Activated B cell treated with CpG ODN at 0.5 μM for 24 hours (primary cell): ENCODE measurements at regions not wholly inside any gene's neighbourhood (a gene's known extent, or its start where the extent isn't known, plus 50 kb on each side); places are given as distances from the start of the nearest gene placed in this dataset.
"Not testable (repeated sequence)": the region's sequence is repeated elsewhere in the genome, so short reads cannot be mapped to it uniquely, and the experiment has no call there.

Source experiments
- ATAC-seq: fragments of 200-7000 bp; cut with Tn5 transposase; one replicate; pipeline ENCODE4 v1.10.0; 2021; ENCODE audit warnings: low read depth, mild to moderate bottlenecking, moderate library complexity
- CTCF ChIA-PET: fragments of 350-600 bp; sonication (Branson Sonifier 250); formaldehyde crosslinking; loops from one replicate; lab custom pipeline; 2021; ENCODE audit warnings: antibody characterized with exemption; lab: Charles Lee
- POLR2A ChIA-PET: fragments of 350-600 bp; sonication (Branson Sonifier 250); formaldehyde crosslinking; loops from one replicate; lab custom pipeline; 2021; ENCODE audit warnings: antibody characterized with exemption; lab: Charles Lee
- DNase-seq: peaks from one replicate; pipeline ENCODE4 v3.0.0; 2022
- H3K27ac Mint-ChIP-seq: one replicate; pipeline ENCODE4 v1.8.0; 2020; ENCODE audit warnings: mixed read lengths
- H3K27me3 Mint-ChIP-seq: one replicate; pipeline ENCODE4 v1.8.0; 2021; ENCODE audit warnings: mixed read lengths
- H3K36me3 Mint-ChIP-seq: one replicate; pipeline ENCODE4 v1.8.0; 2021; ENCODE audit warnings: low read depth, mixed read lengths
- H3K4me1 Mint-ChIP-seq: one replicate; pipeline ENCODE4 v1.8.0; 2021; ENCODE audit warnings: mixed read lengths
- H3K4me3 Mint-ChIP-seq: one replicate; pipeline ENCODE4 v1.8.0; 2020; ENCODE audit warnings: mild to moderate bottlenecking, mixed read lengths
- H3K9me3 Mint-ChIP-seq: one replicate; pipeline ENCODE4 v1.8.0; 2020; ENCODE audit warnings: mixed read lengths
- intact Hi-C: fragments of 100-400 bp; cut with micrococcal nuclease; formaldehyde crosslinking; loops from one replicate; pipeline ENCODE4 v1.15.1; 2024
- TF ChIP-seq, protein P1 (sequence below): fragments of 200-600 bp; IDR thresholded peaks from one replicate; pipeline ENCODE4 v1.8.0; 2022; ENCODE audit warnings: antibody characterized with exemption, mild to moderate bottlenecking

DNA sequence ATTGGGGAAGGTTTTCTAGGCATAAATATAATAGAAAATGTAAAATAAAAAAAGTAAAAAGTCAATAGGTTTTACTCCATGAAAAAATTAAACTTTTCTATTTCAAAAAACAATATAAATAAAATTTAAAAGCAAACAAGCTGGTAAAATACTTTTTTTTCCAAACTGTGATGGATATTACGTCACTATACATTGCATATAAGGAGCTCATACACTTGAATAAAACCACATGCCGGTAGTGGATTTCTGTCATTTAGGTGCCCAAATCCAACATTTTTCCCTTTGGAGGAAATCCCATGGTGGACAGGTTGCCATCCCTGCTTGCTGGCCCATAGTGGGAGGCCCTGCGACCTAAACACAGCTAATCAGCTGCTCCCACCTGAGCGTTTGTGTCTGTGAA lies 289.4 kb upstream of the HNRNPA3 start:
- ATAC-seq: no peak
- TF ChIP-seq, protein P1, sequence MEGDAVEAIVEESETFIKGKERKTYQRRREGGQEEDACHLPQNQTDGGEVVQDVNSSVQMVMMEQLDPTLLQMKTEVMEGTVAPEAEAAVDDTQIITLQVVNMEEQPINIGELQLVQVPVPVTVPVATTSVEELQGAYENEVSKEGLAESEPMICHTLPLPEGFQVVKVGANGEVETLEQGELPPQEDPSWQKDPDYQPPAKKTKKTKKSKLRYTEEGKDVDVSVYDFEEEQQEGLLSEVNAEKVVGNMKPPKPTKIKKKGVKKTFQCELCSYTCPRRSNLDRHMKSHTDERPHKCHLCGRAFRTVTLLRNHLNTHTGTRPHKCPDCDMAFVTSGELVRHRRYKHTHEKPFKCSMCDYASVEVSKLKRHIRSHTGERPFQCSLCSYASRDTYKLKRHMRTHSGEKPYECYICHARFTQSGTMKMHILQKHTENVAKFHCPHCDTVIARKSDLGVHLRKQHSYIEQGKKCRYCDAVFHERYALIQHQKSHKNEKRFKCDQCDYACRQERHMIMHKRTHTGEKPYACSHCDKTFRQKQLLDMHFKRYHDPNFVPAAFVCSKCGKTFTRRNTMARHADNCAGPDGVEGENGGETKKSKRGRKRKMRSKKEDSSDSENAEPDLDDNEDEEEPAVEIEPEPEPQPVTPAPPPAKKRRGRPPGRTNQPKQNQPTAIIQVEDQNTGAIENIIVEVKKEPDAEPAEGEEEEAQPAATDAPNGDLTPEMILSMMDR: no peak
- H3K4me1 Mint-ChIP-seq: no peaks in the 10 kb centered on the region
- no peaks in the 10 kb centered on the region for H3K27me3 Mint-ChIP-seq
- POLR2A ChIA-PET: no interaction called here
- CTCF ChIA-PET: no interaction called here
- intact Hi-C loops: no loop called here
- H3K4me3 Mint-ChIP-seq: no peak overlapping the region
- no peak for DNase-seq
- H3K27ac Mint-ChIP-seq: no peak overlapping the region
- H3K9me3 Mint-ChIP-seq: no peaks in the 10 kb centered on the region
- H3K36me3 Mint-ChIP-seq: no peaks in the 10 kb centered on the region

DNA sequence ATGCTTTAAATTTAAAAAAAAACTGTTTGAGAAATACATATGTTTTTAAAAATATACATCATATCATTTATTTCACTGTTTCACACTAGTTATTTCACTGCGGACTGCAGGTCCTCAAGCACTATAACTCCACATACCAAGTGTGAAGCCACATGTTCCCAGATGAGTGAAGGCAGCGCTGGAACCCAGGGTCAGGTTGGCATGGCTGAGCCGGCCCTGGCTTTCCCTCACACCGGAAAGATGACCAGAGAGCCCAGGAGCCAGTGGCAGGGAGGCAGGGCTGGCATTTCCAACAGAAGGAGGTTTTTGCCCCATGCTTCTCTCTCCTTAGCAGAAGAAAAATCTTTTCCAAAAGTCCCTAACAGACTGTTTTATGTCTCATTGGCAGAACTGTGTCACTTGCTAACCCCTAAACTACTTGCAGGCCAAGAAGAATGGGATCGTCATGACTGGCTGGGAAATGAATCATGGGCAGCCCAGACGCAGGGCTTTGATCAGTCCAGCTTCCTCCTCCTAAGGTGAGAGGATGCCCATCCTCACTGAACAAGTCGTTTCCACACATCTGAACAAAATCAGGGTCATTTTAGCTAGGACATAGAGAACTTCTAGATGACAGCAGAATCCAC lies 287.6 kb upstream of the HNRNPA3 start:
- POLR2A ChIA-PET: no interaction called here
- Mint-ChIP-seq H3K36me3 (no peaks in the 10 kb centered on the region), H3K4me3 (no peak overlapping the region), H3K27me3 (no peaks in the 10 kb centered on the region), H3K9me3 (peaks cover 3% of the 10 kb centered on the region), H3K27ac (no peak overlapping the region), H3K4me1 (no peaks in the 10 kb centered on the region)
- TF ChIP-seq, protein P1: no peak
- CTCF ChIA-PET: no interaction called here
- no peak for ATAC-seq
- intact Hi-C loops: no loop called here
- no peak for DNase-seq

DNA sequence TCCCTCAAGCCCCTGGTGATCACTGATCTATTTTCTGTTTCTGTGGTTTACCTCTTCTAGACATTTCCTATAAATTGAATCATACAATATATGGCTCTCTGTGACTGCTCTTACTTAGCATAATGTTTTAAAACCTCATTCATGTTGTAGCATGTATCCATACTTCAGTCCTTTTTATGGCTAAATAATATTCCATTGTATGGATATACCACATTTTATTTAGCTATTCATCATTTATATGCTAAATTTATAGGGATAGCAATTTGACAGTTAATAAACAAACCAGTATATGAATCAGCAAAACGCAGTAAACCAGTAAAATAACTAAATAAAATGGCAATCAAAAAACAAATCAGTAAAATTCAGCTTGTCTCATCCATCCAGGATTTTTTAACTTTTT lies 286.1 kb upstream of the HNRNPA3 start:
- Mint-ChIP-seq H3K9me3 (peaks cover 3% of the 10 kb centered on the region), H3K4me1 (peaks cover 2% of the 10 kb centered on the region), H3K27ac (no peak overlapping the region), H3K27me3 (no peaks in the 10 kb centered on the region), H3K36me3 (no peaks in the 10 kb centered on the region), H3K4me3 (no peak overlapping the region)
- intact Hi-C loops: no loop called here
- CTCF ChIA-PET: no interaction called here
- DNase-seq (no peak), ATAC-seq (no peak)
- POLR2A ChIA-PET: no interaction called here
- TF ChIP-seq, protein P1: no peak

DNA sequence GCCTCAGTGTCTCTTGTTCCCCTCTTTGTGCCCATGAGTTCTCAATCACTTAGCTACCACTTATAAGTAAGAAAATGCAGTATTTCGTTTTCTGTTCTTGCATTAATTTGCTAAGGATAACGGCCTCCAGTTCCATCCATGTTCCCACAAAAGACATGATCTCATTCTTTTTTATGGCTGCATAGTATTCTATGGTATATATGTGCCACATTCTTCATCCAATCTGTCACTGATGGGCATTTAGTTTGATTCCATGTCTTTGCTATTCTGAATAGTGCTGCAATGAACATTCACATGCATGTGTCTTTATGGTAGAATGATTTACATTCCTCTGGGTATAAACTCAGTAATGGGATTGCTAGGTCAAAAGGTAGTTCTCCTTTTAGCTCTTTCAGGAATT lies 283.2 kb upstream of the HNRNPA3 start:
- intact Hi-C loops, CTCF ChIA-PET, POLR2A ChIA-PET, ATAC-seq, H3K4me3 Mint-ChIP-seq, H3K27ac Mint-ChIP-seq, H3K27me3 Mint-ChIP-seq, H3K36me3 Mint-ChIP-seq, H3K4me1 Mint-ChIP-seq, H3K9me3 Mint-ChIP-seq, DNase-seq: not testable (repeated sequence)

DNA sequence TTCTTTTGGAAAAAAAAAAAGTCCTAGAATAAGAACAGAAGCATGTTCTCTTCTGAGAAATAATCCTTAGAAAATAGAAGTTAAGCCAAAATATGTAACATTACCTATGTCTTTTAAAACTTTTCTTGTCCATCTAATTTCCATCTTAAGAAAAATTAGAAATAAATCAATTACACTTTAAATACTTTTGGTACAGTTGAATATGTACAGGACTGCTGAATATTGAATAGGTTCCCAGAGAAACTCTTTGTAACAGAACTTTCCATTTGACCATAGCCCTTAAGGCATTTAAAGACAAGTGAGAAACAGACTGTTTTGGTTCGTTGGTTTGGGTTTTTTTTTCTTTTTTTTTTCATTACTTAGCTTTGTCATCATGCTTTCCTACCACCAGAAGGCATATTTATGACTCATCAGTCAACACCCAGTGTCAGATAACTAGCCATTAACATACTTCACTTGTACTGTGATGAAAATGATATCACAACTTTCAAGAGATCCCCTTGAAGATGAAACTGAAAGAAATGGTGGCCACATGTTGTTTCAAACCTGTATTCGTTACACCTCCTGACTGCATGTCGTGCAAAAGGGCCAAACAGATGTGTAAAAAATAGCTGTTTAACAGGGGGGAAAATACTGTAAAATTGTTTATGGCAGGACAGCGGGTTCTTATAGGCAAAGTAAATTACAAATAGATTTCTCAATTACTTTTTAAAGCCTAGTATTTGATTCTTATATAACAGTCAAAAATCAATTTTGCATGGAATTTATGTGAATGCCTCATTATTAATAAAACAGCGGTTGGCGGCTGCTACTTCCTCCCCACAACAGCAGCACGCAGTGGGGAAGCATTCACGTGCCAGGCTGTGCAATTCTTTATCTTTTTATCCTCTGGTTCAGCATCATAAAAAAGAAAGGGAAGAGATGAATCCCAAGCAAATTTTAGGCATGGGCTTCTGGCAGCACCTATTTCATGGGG lies 280.7 kb upstream of the HNRNPA3 start:
- peaks cover 23% of the 10 kb centered on the region for H3K4me1 Mint-ChIP-seq
- ATAC-seq: peak; percentile 77
- POLR2A ChIA-PET: no interaction called here
- peak overlapping the region; percentile 58 for H3K4me3 Mint-ChIP-seq
- H3K9me3 Mint-ChIP-seq: peaks cover 3% of the 10 kb centered on the region
- no peak for DNase-seq
- intact Hi-C loops: no loop called here
- CTCF ChIA-PET: no interaction called here
- H3K36me3 Mint-ChIP-seq: no peaks in the 10 kb centered on the region
- H3K27me3 Mint-ChIP-seq: no peaks in the 10 kb centered on the region
- H3K27ac Mint-ChIP-seq: peak overlapping the region; percentile 11
- TF ChIP-seq, protein P1: no peak
